Neural progenitor cell (in vitro differentiated cells): ENCODE measurements at regions not wholly inside any gene's neighbourhood (a gene's known extent, or its start where the extent isn't known, plus 50 kb on each side); places are given as distances from the start of the nearest gene placed in this dataset.

Experiments
- EZH2 ChIP-seq: fragments of 200-600 bp; sonication (generic); IDR thresholded peaks from 2 replicates; pipeline ENCODE4 v1.6.1; 2017; ENCODE audit warnings: antibody characterized with exemption, mild to moderate bottlenecking, moderate library complexity
- TF ChIP-seq, protein P1 (sequence below): fragments of 200-600 bp; sonication (generic); IDR thresholded peaks from 2 replicates; pipeline ENCODE4 v1.5.1; 2017; ENCODE audit warnings: antibody characterized with exemption, mild to moderate bottlenecking

DNA sequence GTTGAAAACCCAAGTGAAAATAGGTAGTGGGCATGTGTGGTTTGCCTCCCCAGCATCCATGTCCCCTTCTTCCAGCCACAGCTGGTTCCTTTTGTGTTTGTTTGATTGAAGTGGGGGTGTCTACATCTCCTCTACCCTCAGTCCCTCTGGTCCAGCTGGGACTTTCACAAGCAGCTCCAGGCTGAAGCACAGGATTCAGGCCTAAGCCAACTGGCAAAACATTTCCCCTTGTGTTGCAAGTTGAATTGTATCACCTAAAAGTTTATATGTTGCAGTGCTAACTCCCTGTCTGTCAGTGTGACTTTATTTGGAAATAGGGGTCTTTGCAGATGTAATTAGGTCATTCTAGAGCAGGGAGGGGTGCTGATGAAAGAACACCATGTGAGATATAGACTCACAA lies 205.9 kb upstream of the ASIC2 start:
- TF ChIP-seq, protein P1, sequence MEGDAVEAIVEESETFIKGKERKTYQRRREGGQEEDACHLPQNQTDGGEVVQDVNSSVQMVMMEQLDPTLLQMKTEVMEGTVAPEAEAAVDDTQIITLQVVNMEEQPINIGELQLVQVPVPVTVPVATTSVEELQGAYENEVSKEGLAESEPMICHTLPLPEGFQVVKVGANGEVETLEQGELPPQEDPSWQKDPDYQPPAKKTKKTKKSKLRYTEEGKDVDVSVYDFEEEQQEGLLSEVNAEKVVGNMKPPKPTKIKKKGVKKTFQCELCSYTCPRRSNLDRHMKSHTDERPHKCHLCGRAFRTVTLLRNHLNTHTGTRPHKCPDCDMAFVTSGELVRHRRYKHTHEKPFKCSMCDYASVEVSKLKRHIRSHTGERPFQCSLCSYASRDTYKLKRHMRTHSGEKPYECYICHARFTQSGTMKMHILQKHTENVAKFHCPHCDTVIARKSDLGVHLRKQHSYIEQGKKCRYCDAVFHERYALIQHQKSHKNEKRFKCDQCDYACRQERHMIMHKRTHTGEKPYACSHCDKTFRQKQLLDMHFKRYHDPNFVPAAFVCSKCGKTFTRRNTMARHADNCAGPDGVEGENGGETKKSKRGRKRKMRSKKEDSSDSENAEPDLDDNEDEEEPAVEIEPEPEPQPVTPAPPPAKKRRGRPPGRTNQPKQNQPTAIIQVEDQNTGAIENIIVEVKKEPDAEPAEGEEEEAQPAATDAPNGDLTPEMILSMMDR = no peak
- TF ChIP-seq EZH2 = no peak
